Duodenal mucosa (tissue), 2 donors: ENCODE measurements at regions not wholly inside any gene's neighbourhood (a gene's known extent, or its start where the extent isn't known, plus 50 kb on each side); places are given as distances from the start of the nearest gene placed in this dataset.
"Not testable (repeated sequence)": the region's sequence is repeated elsewhere in the genome, so short reads cannot be mapped to it uniquely, and the experiment has no call there.

ENCODE experiments used
- H3K27ac ChIP-seq: one replicate; pipeline ENCODE4 v1.7.0; 2013; ENCODE audit warnings: low read depth, low read length
- H3K27me3 ChIP-seq, 2 donors: one replicate each; pipeline ENCODE4 v1.7.0; 2013; ENCODE audit warnings: low read length in 2 of 2, control low read depth in 1 of 2; ENCODE audit not compliant: insufficient read depth in 2 of 2, control insufficient read depth in 1 of 2
- H3K36me3 ChIP-seq, 2 donors: one replicate each; pipeline ENCODE4 v1.7.0; 2013; ENCODE audit warnings: low read length in 2 of 2, control low read depth in 1 of 2; ENCODE audit not compliant: insufficient read depth in 2 of 2, control insufficient read depth in 1 of 2
- H3K4me1 ChIP-seq, 2 donors: one replicate each; pipeline ENCODE4 v1.7.0; 2013; ENCODE audit warnings: low read length in 2 of 2, control low read depth in 1 of 2; ENCODE audit not compliant: insufficient read depth in 2 of 2, control insufficient read depth in 1 of 2
- H3K4me3 ChIP-seq, 2 donors: one replicate each; pipeline ENCODE4 v1.7.0; 2013; ENCODE audit warnings: low read length in 2 of 2, low read depth in 1 of 2
- H3K9ac ChIP-seq, 2 donors: one replicate each; pipeline ENCODE4 v1.7.0; 2013; ENCODE audit warnings: low read length in 2 of 2, low read depth in 1 of 2
- H3K9me3 ChIP-seq, 2 donors: one replicate each; pipeline ENCODE4 v1.7.0; 2013; ENCODE audit warnings: low read length in 2 of 2, control low read depth in 1 of 2; ENCODE audit not compliant: control insufficient read depth in 1 of 2

- H3K4me1 ChIP-seq, H3K27ac ChIP-seq, H3K9me3 ChIP-seq, H3K9ac ChIP-seq, H3K27me3 ChIP-seq, H3K36me3 ChIP-seq: not testable (repeated sequence)
- H3K4me3 ChIP-seq = peak overlapping the region in 1 of 2 donors; percentile 57
Measured at GRCh38 chr4:158089897-158090296, 82.9 kb downstream of the GASK1B start.

DNA sequence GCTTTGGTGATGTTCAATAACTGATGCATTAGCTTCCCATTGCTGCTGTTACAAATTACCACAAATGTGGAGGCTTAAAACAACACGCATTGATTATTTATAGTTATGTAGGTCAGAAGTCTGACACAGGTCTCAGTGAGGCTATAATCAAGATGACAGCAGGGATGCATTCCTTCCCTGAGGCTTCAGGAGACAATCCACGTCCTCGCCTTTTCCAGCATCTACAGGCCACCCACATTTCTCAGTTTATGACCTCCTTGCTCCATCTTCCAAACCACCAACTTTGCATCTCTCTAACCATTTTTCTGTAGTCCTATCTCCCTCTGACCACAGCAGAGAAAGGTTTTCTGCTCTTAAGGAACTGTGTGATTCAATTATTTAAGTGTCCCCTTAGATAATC, 92.5 kb downstream of the GASK1B start:
- no peaks in the 10 kb centered on the region for H3K4me1 ChIP-seq
- no peak overlapping the region for H3K27ac ChIP-seq

GRCh38 chr4:158079661-158080060, 93.2 kb downstream of the GASK1B start:
- Histone ChIP-seq H3K27me3 (no peaks in the 10 kb centered on the region), H3K4me3 (no peak overlapping the region), H3K36me3 (no peaks in the 10 kb centered on the region), H3K27ac (no peak overlapping the region), H3K4me1 (no peaks in the 10 kb centered on the region), H3K9me3 (no peaks in the 10 kb centered on the region), H3K9ac (no peak overlapping the region)

More for the DNA sequence above, 92.5 kb downstream of the GASK1B start:
- H3K4me3 ChIP-seq = no peak overlapping the region
- H3K27me3 ChIP-seq = no peaks in the 10 kb centered on the region
- no peaks in the 10 kb centered on the region for H3K36me3 ChIP-seq
- H3K9me3 ChIP-seq = no peaks in the 10 kb centered on the region
- no peak overlapping the region for H3K9ac ChIP-seq

GRCh38 chr4:158077835-158078234, 95.0 kb downstream of the GASK1B start:
- Histone ChIP-seq H3K27ac (no peak overlapping the region), H3K27me3 (no peaks in the 10 kb centered on the region)

GRCh38 chr4:158074851-158075250, 98.0 kb downstream of the GASK1B start:
- Histone ChIP-seq H3K4me1 (no peaks in the 10 kb centered on the region), H3K4me3 (no peak overlapping the region), H3K36me3 (no peaks in the 10 kb centered on the region), H3K27ac (no peak overlapping the region), H3K9me3 (no peaks in the 10 kb centered on the region), H3K27me3 (no peaks in the 10 kb centered on the region), H3K9ac (no peak overlapping the region)

More at GRCh38 chr4:158077835-158078234, 95.0 kb downstream of the GASK1B start:
- H3K4me1 ChIP-seq = no peaks in the 10 kb centered on the region
- no peak overlapping the region for H3K9ac ChIP-seq
- H3K36me3 ChIP-seq = no peaks in the 10 kb centered on the region
- no peaks in the 10 kb centered on the region for H3K9me3 ChIP-seq
- no peak overlapping the region for H3K4me3 ChIP-seq

DNA sequence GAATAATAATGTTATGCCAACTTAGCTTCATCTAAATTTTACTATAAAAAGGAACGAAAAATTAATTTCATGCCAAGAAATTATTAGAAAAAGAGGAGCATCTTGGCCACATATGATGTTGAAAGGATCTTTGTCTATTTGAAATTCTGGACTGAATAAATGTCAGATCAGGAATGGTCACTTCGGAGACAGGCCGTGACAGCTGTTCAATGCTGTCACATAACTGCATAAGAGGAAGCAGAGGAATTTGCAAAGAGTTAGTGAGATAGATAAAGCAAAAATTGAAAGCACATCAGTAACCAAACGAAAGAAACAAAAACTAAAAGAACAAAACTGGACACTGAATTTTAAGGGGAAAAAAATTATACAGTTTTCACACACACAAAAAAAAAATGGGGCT, 100.9 kb downstream of the GASK1B start:
- Histone ChIP-seq H3K27me3 (no peaks in the 10 kb centered on the region), H3K4me3 (no peak overlapping the region), H3K36me3 (no peaks in the 10 kb centered on the region), H3K27ac (no peak overlapping the region), H3K9me3 (no peaks in the 10 kb centered on the region), H3K9ac (no peak overlapping the region), H3K4me1 (no peaks in the 10 kb centered on the region)

- Histone ChIP-seq H3K9ac (no peak overlapping the region), H3K4me1 (no peaks in the 10 kb centered on the region), H3K27ac (no peak overlapping the region), H3K4me3 (no peak overlapping the region), H3K27me3 (no peaks in the 10 kb centered on the region), H3K36me3 (no peaks in the 10 kb centered on the region), H3K9me3 (no peaks in the 10 kb centered on the region)
Measured at GRCh38 chr4:158068068-158068467, 104.8 kb downstream of the GASK1B start.

GRCh38 chr4:158067646-158068045, 105.2 kb downstream of the GASK1B start:
- Histone ChIP-seq H3K27me3 (no peaks in the 10 kb centered on the region), H3K9ac (no peak overlapping the region), H3K4me3 (no peak overlapping the region), H3K36me3 (no peaks in the 10 kb centered on the region), H3K4me1 (no peaks in the 10 kb centered on the region), H3K9me3 (no peaks in the 10 kb centered on the region), H3K27ac (no peak overlapping the region)

DNA sequence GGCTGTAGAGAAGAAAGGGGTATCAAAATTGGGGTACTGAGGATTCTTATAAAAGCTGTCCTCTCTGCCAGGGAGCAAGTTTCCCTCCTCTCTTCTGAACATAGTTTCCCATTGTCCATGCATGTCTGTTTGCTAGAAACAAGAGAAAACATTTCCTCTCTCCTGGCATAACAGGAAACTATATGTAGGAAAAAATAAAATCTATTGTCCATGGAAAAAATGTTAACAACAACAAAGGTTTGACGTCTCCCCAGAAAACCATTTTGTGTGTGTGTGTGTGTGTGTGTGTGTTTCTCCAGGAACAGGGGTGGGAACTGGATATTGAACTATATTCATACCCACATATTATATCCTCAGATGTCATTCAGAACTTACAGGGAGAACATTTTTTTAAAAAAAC, 107.2 kb downstream of the GASK1B start:
- no peaks in the 10 kb centered on the region for H3K36me3 ChIP-seq
- no peaks in the 10 kb centered on the region for H3K27me3 ChIP-seq
- H3K4me3 ChIP-seq = no peak overlapping the region
- H3K27ac ChIP-seq = no peak overlapping the region
- no peaks in the 10 kb centered on the region for H3K9me3 ChIP-seq
- no peaks in the 10 kb centered on the region for H3K4me1 ChIP-seq
- no peak overlapping the region for H3K9ac ChIP-seq

- no peak overlapping the region for H3K27ac ChIP-seq
- H3K4me1 ChIP-seq = no peaks in the 10 kb centered on the region
- H3K4me3 ChIP-seq = no peak overlapping the region
- H3K9me3 ChIP-seq = no peaks in the 10 kb centered on the region
- no peaks in the 10 kb centered on the region for H3K36me3 ChIP-seq
- no peak overlapping the region for H3K9ac ChIP-seq
- no peaks in the 10 kb centered on the region for H3K27me3 ChIP-seq
Measured at GRCh38 chr4:158065176-158065575, 107.6 kb downstream of the GASK1B start.

DNA sequence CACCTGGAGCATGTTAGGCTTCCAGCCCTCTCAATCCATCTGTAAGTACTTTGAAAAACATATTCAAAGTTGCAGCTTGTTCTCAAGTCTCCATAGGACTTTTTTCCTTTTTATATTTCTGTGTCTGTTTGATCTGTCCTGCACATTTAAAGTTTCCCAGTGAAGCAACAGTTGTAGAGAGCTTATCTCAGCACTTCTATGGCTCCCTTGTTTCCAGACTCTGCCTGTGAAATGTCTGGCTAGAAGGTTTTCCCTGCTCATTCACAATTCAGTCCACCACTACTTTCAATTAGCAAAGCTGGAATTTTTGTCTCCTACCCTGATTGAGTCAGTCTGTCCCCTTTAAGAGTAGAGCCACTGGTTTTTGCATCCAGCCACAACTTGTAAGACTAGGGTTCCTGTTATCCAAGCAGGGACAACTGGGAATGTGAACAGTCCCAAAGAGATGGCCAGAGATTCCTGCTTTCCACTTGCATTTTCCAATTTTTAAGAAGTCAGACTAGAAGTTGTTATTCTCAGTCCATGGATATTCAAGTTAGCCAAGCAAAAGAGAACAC, 116.1 kb downstream of the GASK1B start:
- Histone ChIP-seq H3K9me3 (no peaks in the 10 kb centered on the region), H3K4me3 (no peak overlapping the region), H3K27ac (no peak overlapping the region), H3K27me3 (no peaks in the 10 kb centered on the region), H3K4me1 (no peaks in the 10 kb centered on the region), H3K36me3 (no peaks in the 10 kb centered on the region), H3K9ac (no peak overlapping the region)
